NCI-H146 (cell line): ENCODE measurements at regions not wholly inside any gene's neighbourhood (a gene's known extent, or its start where the extent isn't known, plus 50 kb on each side); places are given as distances from the start of the nearest gene placed in this dataset.
"Not testable (repeated sequence)": the region's sequence is repeated elsewhere in the genome, so short reads cannot be mapped to it uniquely, and the experiment has no call there.

Experiments
- DNase-seq: peaks from one replicate; lab custom pipeline; 2025; lab: John Stamatoyannopoulos, UW

DNA sequence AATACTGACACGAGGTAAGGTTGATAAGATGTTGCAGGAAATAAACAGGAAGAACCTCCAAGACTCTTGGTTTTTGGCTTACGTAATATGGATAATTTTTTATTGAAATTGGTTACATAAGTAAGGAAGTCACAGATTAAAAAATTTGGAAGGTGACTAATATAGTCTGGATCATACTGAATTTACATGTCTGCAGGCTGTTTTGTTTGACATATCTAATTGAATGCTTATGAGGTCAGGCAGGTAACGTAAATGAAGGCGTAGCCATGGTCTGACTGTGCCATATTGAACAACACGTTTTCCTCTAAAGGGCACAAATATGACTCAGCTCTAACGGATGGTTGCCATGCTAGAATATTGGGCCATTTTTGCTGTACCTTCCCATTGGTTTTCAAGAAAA lies 648.1 kb upstream of the NOVA1 start:
- no peak for DNase-seq

DNA sequence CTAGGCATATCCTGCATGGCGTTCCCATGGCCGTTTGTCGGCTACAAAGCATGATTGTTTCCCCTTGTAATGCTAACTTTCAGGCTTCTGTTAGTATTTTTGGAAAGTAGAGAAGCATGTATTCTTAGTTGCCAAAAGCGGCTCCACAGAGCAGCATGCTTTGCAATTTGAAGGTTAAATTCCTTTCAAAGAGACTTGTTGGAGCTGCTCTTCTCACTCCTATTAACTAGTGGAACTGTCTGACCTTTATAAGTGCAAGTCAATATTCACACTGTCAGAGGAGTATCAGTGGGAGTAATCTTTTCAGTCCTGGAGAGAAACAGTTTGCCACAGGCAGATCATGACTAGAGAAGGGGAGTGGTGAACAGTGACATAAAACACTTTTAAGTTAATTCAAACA lies 656.1 kb upstream of the NOVA1 start:
- DNase-seq, result no peak

DNA sequence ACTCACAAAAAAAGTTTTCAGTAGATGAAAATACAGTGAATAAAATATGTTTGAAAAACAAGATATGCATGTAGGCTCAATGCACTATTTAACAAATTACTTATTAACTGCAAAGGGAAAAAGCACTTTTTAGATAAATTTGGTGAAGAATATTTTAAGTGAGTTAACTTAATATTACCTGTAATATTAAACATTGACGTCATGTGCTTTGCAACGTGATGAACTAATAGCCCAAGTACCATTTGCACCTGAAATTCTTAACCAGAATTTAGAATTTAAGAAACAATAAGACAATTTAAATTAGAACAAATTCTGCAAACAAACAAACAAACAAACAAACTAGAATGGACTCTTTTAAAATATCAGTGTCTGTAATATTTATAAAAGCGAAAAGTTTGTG lies 659.0 kb upstream of the NOVA1 start:
- no peak for DNase-seq

DNA sequence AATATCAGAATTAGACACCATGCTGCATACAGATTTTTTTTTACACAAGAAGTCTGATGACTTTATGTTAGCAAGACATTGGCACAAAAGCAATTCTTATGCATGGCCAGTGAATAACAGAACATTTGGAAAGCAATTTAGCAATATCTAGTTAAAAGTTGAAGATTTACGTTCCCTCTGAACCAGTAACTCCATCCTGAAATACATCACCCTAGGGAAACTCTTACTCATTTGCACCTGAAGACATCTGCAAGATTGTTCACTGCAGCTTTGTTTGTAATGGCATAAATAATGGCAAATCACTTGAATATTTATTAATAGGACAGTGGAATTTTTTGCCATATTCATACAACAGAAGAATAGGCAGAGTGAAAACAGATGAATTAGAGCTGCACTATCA lies 670.0 kb upstream of the NOVA1 start:
- DNase-seq, result no peak

DNA sequence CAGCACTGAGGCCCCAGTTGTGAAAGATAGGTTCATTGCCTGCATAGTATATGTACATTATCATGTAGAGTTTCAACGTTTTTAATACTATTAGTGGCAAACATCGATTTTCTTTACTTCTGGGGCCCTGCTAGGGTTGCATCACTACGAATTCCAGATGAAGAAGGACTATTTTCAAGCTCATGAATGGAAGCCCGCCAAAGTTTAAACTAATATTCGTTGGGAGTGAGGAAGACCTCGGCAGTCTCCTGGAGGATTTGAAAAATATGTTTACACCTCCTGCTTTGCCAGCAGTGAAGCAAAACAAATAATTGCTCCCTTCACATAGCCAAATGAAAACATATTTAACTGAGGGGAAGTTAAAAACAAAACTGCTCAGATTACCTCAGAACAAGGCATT lies 672.9 kb upstream of the NOVA1 start:
- no peak for DNase-seq

DNA sequence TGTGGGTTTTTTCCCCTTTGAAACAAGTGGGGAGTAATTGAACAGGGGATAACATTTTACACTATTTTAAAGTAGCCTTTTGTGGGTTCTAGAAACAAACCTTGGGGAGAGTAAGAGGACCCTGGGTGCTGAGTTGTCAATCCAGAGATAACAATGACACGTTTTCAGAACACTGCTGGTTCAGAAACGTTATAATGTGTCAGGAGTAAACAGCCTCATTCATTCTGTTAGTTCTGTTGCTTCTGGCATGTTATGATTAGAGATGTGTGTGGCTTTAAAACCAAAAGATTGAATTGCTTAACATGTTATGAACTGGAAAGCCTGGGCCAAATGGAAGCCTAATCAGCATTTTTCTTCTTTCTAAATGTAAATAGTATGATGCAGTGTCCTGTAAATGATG lies 680.5 kb upstream of the NOVA1 start:
- DNase-seq, result no peak

DNA sequence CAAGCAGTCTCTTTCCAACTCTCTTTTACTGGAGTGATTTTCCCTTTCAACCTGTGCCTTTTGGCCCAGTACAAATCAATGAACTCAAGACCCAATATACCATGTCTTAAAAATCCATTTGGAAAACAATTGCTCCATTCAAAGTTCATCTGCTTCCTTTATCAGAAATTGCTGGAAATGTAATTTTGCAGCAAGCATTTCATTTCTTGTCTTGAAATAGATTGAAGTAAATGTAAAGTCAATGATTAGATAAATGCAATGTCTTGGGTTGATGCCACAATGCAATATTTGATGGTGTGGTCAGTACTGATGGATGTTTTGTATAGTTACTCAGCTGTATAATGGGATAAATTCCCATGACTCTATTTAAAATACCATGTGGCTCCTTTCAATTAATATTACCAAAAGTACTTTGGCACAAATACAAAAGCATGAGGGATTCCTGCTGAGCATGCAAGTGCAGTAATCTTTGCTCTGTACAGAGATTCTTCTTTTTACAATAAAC lies 707.7 kb upstream of the NOVA1 start:
- DNase-seq, result no peak

DNA sequence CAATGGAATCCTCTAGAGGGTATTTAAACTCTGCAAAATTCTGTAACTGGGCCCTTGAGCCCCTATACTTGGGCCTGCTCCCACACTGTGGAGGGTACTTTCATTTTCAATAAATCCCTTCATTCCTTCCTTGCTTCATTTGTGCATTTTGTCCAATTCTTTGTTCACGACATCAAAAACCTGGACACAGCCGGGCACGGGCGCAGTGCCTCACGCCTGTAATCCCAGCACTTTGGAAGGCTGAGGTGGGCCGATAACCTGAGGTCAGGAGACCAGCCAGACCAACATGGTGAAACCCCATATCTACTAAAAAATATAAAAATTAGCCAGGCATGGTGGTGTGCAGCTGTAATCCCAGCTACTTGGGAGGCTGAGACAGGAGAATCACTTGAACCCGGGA lies 714.9 kb upstream of the NOVA1 start:
- DNase-seq, result not testable (repeated sequence)

DNA sequence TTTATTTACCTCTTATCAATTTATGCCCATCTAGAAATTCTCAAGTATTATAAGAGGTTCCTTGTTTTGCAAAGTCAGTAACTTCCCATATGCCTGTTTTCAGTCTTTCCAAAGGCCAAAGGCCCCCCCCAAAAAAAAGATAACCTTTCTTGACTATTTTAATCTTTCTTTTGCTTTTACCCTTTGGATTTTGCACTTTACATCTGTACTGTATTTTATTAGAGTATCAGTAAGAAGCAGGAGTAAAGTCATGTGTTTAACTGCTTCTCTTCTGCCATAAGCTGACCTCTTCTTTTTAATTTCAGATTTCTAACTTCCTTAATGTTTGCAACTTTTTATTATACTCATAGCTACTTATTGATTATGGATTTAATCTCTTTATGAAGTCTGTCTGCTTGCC lies 716.4 kb upstream of the NOVA1 start:
- DNase-seq, result no peak

DNA sequence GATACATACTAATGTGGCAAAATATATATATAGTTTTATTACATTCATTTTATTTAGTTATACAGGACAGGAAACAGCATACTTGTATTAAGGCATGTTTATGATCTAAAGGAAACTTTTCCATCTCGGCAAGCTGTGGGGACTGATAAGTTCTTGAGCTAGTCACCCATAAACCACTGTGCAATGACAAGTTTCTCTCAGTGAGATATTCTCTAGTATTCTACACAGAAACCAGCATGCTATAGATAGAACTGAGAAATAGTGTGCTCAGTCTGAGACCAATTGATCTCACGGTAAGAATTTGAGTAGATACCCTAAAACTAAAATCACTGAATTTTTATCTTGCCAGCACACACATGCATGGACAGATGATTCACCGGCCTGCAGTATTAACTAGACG lies 717.6 kb upstream of the NOVA1 start:
- DNase-seq, result no peak

DNA sequence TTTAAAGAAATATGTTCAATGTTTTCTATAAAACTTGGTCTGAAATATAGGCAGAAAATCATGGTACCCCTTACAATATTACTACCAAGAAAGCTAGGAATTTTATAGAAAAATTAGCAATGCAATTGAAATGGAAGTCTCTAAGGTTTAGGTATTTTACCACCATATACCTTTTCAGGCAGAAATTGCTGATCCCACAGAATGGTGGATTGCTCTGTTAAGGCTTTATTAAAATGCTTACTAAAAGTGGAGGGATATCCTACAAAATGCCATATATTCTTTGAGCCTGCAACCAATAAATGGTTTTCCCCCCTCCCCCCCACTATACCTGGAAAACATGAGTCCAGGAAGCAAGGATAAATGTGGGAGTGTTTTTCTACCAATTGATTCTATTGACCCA lies 718.1 kb upstream of the NOVA1 start:
- no peak for DNase-seq

DNA sequence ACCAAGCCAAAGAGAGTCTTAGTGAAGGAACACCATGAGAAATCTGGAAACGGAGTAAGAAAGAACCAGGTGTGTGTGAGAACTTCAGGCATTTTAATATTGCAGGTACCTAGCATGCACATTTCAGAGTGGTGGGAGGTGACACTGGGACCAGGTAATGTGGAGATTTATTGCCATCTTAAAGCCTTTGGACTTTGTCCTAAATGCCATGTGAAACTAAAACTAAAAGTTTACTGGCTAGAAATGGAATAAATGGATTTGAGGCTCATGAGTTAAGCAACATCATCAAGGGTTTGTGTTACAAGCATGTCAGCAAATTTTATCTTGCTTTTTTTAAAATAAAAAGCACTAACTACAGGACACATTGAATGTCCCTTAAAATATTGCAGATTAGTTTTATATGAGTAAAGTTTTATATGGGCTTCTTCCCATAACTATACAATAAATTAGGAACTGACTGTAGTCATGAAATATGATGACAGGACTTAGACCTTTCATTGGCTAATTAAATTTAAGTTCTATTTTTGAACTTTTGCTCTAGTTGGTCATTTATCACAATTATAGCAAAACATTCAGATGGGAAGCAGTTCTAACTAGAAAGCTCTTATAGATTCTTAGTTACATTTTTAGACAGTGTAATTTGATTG lies 721.1 kb upstream of the NOVA1 start:
- no peak for DNase-seq

DNA sequence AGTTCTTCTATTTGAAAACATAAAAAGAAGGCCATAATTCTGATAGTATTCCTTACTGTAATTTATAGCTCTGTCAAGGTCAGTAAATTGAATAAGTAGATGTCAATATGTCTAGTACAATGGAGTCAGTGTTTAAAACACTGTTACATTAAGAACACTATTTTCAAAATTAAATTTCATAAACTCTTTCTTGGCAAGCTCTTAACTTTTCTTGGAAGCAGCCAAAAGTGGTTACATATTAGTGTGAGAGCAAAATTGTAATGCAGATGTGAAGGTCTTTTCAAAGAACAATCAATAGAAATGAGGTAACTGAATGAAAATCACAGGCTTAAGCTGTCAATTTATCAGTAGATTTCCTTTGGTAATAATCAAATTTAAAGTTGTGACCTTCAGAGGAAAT lies 722.4 kb upstream of the NOVA1 start:
- no peak for DNase-seq

DNA sequence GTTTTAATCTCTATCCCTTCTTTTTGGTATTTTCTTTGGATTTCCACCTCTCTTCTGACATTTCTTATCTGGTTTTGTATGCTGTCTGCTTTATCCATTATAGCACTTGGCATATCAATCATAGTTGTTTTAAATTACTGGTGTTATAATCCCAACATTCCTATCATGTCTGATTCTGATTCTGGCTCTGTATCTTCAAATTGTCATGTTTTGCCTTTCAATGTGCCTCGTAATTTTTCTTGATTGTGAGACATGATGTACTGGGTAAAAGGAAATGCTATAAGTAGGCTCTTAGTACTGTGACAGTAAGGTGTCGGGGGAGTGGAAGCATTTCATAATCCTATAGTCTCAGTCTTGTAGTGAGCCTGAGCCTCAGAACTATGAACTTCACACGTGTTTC lies 729.3 kb upstream of the NOVA1 start:
- DNase-seq, result no peak

DNA sequence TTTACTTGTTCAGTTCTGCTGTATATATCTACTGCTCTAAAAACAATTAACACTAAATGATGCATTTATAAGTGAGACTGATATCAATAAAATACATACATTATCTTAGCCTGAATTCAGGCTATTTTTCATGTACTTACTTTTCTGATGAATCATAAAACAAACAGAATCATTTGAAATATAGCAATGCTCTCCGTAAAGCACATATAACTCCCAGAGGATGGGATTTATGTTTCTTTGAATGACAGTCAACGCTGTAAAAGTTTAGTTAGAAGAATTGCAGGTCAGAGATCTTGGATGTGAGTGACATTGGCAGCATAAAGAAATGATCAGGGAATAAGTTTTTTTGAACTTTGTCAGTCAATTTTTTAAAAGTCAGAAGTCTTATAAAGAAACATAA lies 740.2 kb upstream of the NOVA1 start:
- DNase-seq, result no peak

DNA sequence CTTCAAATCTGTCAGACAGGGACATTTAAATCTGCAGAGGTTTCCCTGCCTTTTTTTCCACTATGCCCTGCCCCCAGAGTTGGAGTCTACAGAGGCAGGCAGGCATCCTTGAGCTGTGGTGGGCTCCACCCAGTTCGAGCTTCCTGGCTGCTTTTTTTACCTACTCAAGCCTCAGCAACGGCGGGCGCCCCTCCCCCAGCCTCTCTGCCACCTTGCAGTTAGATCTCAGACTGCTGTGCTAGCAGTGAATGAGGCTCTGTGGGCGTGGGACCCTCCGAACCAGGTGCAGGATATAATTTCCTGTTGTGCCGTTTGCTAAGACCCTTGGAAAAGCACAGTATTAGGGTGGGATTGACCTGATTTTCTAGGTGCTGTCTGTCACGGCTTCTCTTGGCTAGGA lies 765.2 kb upstream of the NOVA1 start:
- DNase-seq, result not testable (repeated sequence)

DNA sequence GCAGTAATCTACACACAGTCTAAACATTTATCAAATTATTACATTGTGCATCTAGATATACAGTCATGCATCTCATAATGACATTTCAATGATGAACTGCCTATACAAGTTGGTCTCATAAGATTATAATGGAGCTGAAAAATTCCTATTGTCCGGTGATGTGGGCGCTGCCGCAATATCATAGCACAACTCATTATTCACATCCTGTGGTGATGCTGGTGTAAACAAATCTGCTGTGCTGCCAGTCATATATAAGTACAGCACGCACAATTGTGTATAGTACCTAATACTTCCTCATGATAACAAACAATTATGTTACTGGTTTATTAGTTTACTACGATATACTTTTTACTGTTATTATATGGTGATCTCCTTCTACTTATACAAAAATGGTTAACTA lies 768.8 kb upstream of the NOVA1 start:
- no peak for DNase-seq

DNA sequence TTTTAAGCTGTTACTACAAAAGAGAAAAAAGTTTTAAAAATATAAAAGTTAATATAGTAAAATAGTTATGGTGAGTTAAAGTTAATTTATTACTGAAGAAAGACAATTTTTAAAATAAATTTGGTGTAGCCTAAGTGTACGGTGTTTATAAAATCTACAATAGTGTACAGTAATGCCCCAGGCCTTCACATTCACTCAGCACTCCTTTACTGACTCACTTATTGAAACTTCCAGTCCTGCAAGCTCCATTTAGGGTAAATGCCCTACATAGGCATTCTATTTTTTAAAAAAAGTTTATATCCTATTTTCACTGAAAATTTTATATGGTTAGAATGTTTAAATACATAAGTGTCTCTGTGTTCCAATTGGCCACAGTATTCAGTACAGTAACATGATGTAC lies 769.5 kb upstream of the NOVA1 start:
- no peak for DNase-seq

DNA sequence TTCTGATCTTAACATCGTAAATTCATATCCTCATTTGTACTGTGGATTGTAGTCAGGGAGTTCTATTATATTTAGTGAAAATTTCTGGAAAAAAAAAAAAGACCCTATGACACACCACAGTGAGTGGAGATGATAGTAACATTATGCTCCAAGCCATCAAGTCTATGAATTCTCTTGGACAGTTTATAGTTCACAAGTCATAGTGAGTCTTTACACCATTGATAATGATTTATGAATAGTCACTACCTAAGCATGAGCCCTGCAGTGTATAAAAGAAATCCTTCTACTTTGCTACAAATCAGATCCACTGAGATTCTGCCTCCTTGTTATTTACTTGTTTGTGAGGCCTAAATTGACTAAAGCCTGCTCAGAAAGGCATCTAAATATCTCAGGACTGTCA lies 772.2 kb upstream of the NOVA1 start:
- no peak for DNase-seq

DNA sequence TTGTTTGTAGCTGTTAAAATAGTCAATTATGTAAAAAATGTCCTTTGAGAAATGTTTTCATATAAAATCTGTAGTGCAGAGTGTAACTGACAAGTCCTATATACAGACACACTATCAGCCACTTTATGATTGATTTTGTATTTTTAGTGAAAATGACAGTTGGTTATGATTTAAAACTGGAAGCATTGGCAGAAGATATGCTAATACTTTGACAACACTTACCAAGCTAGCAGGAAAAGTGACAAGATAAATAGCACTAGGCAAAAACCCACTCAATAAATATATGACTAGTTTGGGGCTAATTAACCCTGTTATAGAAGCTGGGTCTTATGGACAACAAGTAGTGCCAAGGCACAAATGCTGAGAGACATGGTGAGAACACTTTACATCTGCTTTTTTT lies 772.9 kb upstream of the NOVA1 start:
- no peak for DNase-seq

DNA sequence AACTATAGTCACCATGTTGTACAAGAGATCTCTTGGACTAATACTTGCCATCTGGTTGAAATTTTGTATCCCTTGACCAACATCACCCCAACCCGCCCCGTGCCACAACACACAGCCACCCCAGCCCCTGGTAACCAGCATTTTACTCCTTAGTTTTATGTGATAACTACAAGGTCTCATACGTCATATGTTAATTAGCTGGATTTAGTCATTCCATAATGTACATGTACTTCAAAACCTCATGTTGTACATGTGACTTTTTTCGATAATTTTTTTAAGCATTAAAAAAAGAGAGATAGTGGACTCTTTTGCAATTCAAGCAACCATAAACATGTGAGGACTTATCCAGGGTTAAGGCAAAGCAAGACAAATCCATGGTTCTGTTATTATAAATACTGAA lies 773.4 kb upstream of the NOVA1 start:
- DNase-seq, result no peak

DNA sequence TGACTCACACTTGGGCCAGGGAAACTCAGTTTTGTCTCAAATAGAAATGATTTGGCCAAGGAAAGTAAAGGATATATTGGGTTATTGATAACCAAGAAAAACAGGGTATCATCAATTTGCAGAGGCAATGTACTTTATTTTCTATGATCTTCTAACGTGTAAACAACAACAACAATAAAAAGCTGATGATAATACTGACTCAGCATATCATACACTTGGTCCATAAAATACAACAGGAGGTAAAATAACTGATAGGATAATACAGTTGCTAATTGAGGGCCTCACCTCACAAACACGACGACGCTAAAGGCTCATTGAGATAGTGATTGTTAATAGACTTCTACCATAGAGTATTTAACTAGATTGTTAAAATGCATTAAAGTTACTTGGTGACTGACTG lies 774.0 kb upstream of the NOVA1 start:
- DNase-seq, result no peak

DNA sequence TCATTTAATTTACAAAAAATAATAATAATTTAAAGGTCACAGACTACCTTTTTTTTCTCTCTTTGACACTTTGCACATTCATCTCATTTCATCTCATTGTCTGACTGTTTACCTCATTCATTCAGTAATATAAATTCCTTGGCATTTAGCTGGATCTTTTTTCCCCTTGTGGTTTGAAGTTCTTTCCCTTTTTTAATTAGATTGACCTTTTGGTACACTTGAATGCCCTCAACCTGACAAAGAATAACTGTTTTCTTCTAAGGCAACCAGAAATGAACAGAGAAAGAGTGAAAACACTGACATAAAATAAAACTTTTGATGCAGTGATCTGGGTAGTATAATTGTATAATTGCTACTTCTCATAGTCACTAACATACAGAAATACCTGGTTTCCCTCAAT lies 774.9 kb upstream of the NOVA1 start:
- no peak for DNase-seq

DNA sequence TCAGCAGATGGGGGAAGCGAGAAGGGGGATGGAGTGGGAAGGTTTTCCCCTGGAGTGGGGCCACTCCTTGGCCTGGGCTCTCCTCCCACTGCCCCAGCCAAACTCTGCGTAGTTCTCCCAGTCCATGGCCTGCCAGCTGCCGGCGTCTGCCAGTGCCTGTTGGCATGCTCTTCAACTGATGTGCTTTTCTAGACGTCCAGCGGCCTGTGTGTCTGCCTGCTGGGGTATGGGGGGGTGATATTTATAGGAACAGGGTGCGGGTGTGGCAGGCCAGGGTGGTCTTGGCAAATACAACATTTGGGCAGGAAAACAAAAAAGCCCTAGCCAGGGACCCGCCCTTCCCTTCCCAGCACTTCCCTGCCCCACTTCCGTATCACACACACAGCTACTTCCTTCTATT lies 786.3 kb upstream of the NOVA1 start:
- no peak for DNase-seq

DNA sequence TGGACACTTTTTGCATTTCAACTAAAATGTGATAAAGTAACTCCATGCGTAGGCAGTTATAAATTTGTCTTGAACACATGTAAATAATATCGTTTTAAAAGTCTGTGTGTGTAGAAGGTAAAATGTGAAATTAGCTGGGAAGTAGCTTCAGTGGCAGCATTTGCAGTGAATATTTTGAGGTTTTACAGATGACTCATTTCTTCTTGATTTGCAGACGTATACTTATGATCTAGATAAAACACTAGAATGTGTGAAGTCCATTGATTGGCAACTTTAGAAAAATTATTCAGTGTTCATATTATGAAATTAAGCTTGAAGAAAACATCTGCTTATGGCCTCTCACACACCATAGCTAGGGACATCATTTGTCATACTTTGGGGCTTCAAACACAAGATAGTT lies 788.6 kb upstream of the NOVA1 start:
- DNase-seq, result no peak
